SK-N-SH (cell line): ENCODE measurements at regions not wholly inside any gene's neighbourhood (a gene's known extent, or its start where the extent isn't known, plus 50 kb on each side); places are given as distances from the start of the nearest gene placed in this dataset.

Experiments used
- CTCF ChIP-seq: fragments of 200-600 bp; sonication (generic); IDR thresholded peaks from 2 replicates; pipeline ENCODE4 v1.6.1; 2017; ENCODE audit warnings: antibody characterized with exemption, mild to moderate bottlenecking, moderate library complexity
- JUND ChIP-seq: IDR thresholded peaks from 2 replicates; pipeline ENCODE4 v1.4.0; 2012
- MAX ChIP-seq: IDR thresholded peaks from 2 replicates; pipeline ENCODE4 v1.4.0; 2012; ENCODE audit warnings: low read depth
- SMC3 ChIP-seq: IDR thresholded peaks from 2 replicates; pipeline ENCODE4 v1.6.1; 2012; ENCODE audit warnings: low read depth, low read length, improper control_type of control experiment
- TAF1 ChIP-seq: IDR thresholded peaks from 2 replicates; pipeline ENCODE4 v1.6.1; 2012; ENCODE audit warnings: low read depth, mild to moderate bottlenecking, low read length, moderate library complexity, borderline replicate concordance
- ZBTB33 ChIP-seq: IDR thresholded peaks from 2 replicates; pipeline ENCODE4 v1.4.0; 2012; ENCODE audit warnings: low read depth, borderline replicate concordance

- no peak for TF ChIP-seq MAX
- no peak for TF ChIP-seq CTCF
- no peak for TF ChIP-seq SMC3
- no peak for TF ChIP-seq JUND
- no peak for TF ChIP-seq TAF1
- no peak for TF ChIP-seq ZBTB33
Observed at GRCh38 chr5:165858118-165858517, 2352.7 kb downstream of the MAT2B start.
